ENCODE measurements at regions not wholly inside any gene's neighbourhood (a gene's known extent, or its start where the extent isn't known, plus 50 kb on each side); places are given as distances from the start of the nearest gene placed in this dataset.

DNA sequence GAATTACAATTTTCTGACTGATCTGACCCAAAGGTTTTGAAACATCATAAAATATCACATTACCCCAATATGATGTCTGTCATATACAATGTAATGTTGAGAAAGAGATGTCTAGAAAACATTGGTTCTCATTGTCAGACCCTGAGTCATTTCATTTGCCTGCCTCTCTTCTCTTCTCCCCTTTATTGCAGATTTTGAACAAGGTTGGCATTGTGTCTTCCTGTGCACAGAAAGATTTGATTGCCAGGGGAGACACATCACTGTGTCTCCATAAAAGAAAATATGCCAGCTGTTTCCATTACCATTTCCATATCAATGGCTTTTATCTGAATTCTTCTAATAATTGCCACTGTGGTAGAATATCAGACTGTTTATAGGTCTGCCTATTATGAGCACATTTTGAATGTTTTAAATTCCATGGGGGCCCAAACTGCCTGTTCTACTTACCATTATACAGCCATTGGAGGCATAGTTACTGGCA is 65.6 kb downstream of the IFI44 start:
- H3K9me1 ChIP-seq (ENCODE audit: control insufficient read depth, insufficient read depth, low read length): no peaks in the 10 kb centered on the region
- H3K27ac ChIP-seq (ENCODE audit: extremely low read depth, low read depth, low read length): no peak overlapping the region
- ChIA-PET CTCF (ENCODE audit: low intra/inter-chr PET ratio) (no interaction called here), POLR2A (no interaction called here)
- intact Hi-C loops (cut with micrococcal nuclease) (no loop called here), in situ Hi-C loops (cut with MboI) (no loop called here)
- TF ChIP-seq SPI1 (IDR thresholded peaks at IDR 0.05; ENCODE audit: borderline replicate concordance, low read depth, low read length) (no peak), RNF2 (IDR thresholded peaks at IDR 0.05) (no peak), ZNF75A (CRISPR knock-in tag; IDR thresholded peaks at IDR 0.05) (no peak), NR2F6 (CRISPR knock-in tag; IDR thresholded peaks at IDR 0.05) (no peak), SNIP1 (IDR thresholded peaks at IDR 0.05; ENCODE audit: low read depth) (no peak), ZNF318 (IDR thresholded peaks at IDR 0.05; ENCODE audit: borderline replicate concordance in 1 of 2, low read depth in 1 of 2) (no peak), ZC3H4 (CRISPR knock-in tag; IDR thresholded peaks at IDR 0.05; ENCODE audit: borderline replicate concordance) (no peak), ZBTB33 (CRISPR knock-in tag; IDR thresholded peaks at IDR 0.05) (no peak), DACH1 (IDR thresholded peaks at IDR 0.05; ENCODE audit: partially characterized antibody) (no peak)
- no peak overlapping the region for H2AFZ ChIP-seq (ENCODE audit: low read depth, low read length)
- no peak overlapping the region for H3K4me3 ChIP-seq
- no peak overlapping the region for H3K9ac ChIP-seq (ENCODE audit: insufficient read depth in 1 of 2, low read depth in 2 of 2, low read length in 2 of 2)
- H4K20me1 ChIP-seq (replicated peaks; ENCODE audit: control insufficient read depth, insufficient read depth, low read length): no peaks in the 10 kb centered on the region
- no peaks in the 10 kb centered on the region for H3K4me1 ChIP-seq (replicated peaks in 1 of 2; ENCODE audit: control insufficient read depth in 2 of 2, insufficient read depth in 2 of 2, low read length in 2 of 2)
- no TSS peak for BruUV-seq (replicated peaks)
- H3K4me2 ChIP-seq (ENCODE audit: insufficient read depth, low read length): no peak overlapping the region
- ATAC-seq: no peak
- DNase-seq (ENCODE audit: extremely low read depth in 1 of 4, low spot score in 3 of 4): no peak
- peaks cover 3% of the 10 kb centered on the region; the same call in 1 of the 2 replicates for H3K9me3 ChIP-seq (replicated peaks; ENCODE audit: control insufficient read depth, insufficient read depth, low read depth, low read length)
- no peaks in the 10 kb centered on the region for H3K36me3 ChIP-seq (ENCODE audit: control insufficient read depth, insufficient read depth, low read length)
- FAIRE-seq: no peak
- H3K27me3 ChIP-seq (ENCODE audit: control insufficient read depth in 2 of 2, insufficient read depth in 2 of 2, low read length in 2 of 2): no peaks in the 10 kb centered on the region
- H3K79me2 ChIP-seq (ENCODE audit: control insufficient read depth, insufficient read depth, low read length): no peaks in the 10 kb centered on the region
